Liver (tissue), 3 donors: ENCODE measurements at regions not wholly inside any gene's neighbourhood (a gene's known extent, or its start where the extent isn't known, plus 50 kb on each side); places are given as distances from the start of the nearest gene placed in this dataset.

ENCODE experiments used
- EGR1 ChIP-seq, 2 donors: IDR thresholded peaks; 2 replicates each; pipeline ENCODE4 v1.6.1; 2016 to 2018; ENCODE audit warnings: antibody characterized with exemption in 2 of 2, low read depth in 2 of 2
- GABPA ChIP-seq, 2 donors: IDR thresholded peaks in 1 of 2; conservative IDR thresholded peaks in 1 of 2; 2 replicates each; pipeline ENCODE4 v1.6.1; 2016; ENCODE audit warnings: antibody characterized with exemption in 2 of 2, mild to moderate bottlenecking in 1 of 2, moderate library complexity in 1 of 2
- HNF4A ChIP-seq, 2 donors: conservative IDR thresholded peaks; 2 replicates each; pipeline ENCODE4 v1.6.1; 2016; ENCODE audit warnings: antibody characterized with exemption in 2 of 2, mild to moderate bottlenecking in 2 of 2
- JUND ChIP-seq, 2 donors: IDR thresholded peaks; 2 replicates each; pipeline ENCODE4 v1.6.1; 2016; ENCODE audit warnings: antibody characterized with exemption in 2 of 2
- RAD21 ChIP-seq, 2 donors: IDR thresholded peaks; 2 replicates each; pipeline ENCODE4 v1.6.1; 2016; ENCODE audit warnings: antibody characterized with exemption in 2 of 2, mild to moderate bottlenecking in 2 of 2
- RXRA ChIP-seq, 2 donors: IDR thresholded peaks; 2 replicates each; pipeline ENCODE4 v1.6.1; 2017 to 2018; ENCODE audit warnings: antibody characterized with exemption in 2 of 2, mild to moderate bottlenecking in 1 of 2
- SP1 ChIP-seq: IDR thresholded peaks from 2 replicates; pipeline ENCODE4 v1.6.1; 2018; ENCODE audit warnings: antibody characterized with exemption, mild to moderate bottlenecking
- TAF1 ChIP-seq: conservative IDR thresholded peaks from 2 replicates; pipeline ENCODE4 v1.6.1; 2016; ENCODE audit warnings: antibody characterized with exemption, mild to moderate bottlenecking
- YY1 ChIP-seq: IDR thresholded peaks from 2 replicates; pipeline ENCODE4 v1.6.1; 2016; ENCODE audit warnings: antibody characterized with exemption, mild to moderate bottlenecking
- TF ChIP-seq, protein P1 (sequence below): fragments of 150-350 bp; IDR thresholded peaks from 2 replicates; pipeline ENCODE4 v1.5.1; 2017; ENCODE audit warnings: improper control_type of control experiment, low read depth, low read length; ENCODE audit not compliant: missing input control
- TF ChIP-seq, protein P2 (sequence below): IDR thresholded peaks from 2 replicates; pipeline ENCODE4 v1.6.1; 2016; ENCODE audit warnings: antibody characterized with exemption
- TF ChIP-seq, protein P3 (sequence below): IDR thresholded peaks from 2 replicates; pipeline ENCODE4 v1.6.1; 2016; ENCODE audit warnings: antibody characterized with exemption, mild to moderate bottlenecking
- TF ChIP-seq, protein P4 (sequence below): IDR thresholded peaks from 2 replicates; pipeline ENCODE4 v1.6.1; 2016; ENCODE audit warnings: antibody characterized with exemption
- TF ChIP-seq, protein P5 (sequence below): IDR thresholded peaks from 2 replicates; pipeline ENCODE4 v1.6.1; 2016; ENCODE audit warnings: antibody characterized with exemption
- donor health status: healthy.
- donor health status: healthy.

DNA sequence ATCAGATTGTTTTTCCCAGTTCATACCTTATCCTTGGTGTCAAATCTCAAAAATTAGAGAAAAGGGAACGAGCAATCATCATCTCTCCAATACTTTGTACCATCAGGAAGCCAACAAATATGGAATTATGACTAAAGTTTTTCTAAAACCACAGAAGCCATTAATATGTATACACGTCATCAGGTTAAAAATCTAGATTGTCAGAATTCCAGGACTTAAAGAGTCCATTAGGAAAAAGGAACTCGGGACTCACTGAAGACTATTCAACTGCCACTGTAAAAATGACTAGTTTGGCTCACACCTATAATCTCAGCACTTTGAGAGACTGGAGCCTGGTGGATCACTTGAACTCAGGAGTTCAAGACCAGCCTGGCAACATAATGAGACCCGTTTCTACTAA is 344.4 kb upstream of the LRRC4C start:
- TF ChIP-seq, protein P1, sequence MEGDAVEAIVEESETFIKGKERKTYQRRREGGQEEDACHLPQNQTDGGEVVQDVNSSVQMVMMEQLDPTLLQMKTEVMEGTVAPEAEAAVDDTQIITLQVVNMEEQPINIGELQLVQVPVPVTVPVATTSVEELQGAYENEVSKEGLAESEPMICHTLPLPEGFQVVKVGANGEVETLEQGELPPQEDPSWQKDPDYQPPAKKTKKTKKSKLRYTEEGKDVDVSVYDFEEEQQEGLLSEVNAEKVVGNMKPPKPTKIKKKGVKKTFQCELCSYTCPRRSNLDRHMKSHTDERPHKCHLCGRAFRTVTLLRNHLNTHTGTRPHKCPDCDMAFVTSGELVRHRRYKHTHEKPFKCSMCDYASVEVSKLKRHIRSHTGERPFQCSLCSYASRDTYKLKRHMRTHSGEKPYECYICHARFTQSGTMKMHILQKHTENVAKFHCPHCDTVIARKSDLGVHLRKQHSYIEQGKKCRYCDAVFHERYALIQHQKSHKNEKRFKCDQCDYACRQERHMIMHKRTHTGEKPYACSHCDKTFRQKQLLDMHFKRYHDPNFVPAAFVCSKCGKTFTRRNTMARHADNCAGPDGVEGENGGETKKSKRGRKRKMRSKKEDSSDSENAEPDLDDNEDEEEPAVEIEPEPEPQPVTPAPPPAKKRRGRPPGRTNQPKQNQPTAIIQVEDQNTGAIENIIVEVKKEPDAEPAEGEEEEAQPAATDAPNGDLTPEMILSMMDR = no peak
- no peak for TF ChIP-seq EGR1 (IDR thresholded peaks at IDR 0.05; ENCODE audit: low read depth in 2 of 2)
- no peak for TF ChIP-seq YY1
- TF ChIP-seq RAD21 (IDR thresholded peaks at IDR 0.05) = no peak
- TF ChIP-seq, protein P2, sequence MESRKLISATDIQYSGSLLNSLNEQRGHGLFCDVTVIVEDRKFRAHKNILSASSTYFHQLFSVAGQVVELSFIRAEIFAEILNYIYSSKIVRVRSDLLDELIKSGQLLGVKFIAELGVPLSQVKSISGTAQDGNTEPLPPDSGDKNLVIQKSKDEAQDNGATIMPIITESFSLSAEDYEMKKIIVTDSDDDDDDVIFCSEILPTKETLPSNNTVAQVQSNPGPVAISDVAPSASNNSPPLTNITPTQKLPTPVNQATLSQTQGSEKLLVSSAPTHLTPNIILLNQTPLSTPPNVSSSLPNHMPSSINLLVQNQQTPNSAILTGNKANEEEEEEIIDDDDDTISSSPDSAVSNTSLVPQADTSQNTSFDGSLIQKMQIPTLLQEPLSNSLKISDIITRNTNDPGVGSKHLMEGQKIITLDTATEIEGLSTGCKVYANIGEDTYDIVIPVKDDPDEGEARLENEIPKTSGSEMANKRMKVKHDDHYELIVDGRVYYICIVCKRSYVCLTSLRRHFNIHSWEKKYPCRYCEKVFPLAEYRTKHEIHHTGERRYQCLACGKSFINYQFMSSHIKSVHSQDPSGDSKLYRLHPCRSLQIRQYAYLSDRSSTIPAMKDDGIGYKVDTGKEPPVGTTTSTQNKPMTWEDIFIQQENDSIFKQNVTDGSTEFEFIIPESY = no peak
- no peak for TF ChIP-seq TAF1
- TF ChIP-seq, protein P3, sequence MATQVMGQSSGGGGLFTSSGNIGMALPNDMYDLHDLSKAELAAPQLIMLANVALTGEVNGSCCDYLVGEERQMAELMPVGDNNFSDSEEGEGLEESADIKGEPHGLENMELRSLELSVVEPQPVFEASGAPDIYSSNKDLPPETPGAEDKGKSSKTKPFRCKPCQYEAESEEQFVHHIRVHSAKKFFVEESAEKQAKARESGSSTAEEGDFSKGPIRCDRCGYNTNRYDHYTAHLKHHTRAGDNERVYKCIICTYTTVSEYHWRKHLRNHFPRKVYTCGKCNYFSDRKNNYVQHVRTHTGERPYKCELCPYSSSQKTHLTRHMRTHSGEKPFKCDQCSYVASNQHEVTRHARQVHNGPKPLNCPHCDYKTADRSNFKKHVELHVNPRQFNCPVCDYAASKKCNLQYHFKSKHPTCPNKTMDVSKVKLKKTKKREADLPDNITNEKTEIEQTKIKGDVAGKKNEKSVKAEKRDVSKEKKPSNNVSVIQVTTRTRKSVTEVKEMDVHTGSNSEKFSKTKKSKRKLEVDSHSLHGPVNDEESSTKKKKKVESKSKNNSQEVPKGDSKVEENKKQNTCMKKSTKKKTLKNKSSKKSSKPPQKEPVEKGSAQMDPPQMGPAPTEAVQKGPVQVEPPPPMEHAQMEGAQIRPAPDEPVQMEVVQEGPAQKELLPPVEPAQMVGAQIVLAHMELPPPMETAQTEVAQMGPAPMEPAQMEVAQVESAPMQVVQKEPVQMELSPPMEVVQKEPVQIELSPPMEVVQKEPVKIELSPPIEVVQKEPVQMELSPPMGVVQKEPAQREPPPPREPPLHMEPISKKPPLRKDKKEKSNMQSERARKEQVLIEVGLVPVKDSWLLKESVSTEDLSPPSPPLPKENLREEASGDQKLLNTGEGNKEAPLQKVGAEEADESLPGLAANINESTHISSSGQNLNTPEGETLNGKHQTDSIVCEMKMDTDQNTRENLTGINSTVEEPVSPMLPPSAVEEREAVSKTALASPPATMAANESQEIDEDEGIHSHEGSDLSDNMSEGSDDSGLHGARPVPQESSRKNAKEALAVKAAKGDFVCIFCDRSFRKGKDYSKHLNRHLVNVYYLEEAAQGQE = no peak
- TF ChIP-seq GABPA (IDR thresholded peaks at IDR 0.05 in 1 of 2, conservative IDR thresholded peaks at IDR 0.05 in 1 of 2) = no peak
- no peak for TF ChIP-seq HNF4A (conservative IDR thresholded peaks at IDR 0.05)
- no peak for TF ChIP-seq RXRA (IDR thresholded peaks at IDR 0.05)
- TF ChIP-seq, protein P4, sequence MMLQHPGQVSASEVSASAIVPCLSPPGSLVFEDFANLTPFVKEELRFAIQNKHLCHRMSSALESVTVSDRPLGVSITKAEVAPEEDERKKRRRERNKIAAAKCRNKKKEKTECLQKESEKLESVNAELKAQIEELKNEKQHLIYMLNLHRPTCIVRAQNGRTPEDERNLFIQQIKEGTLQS = no peak
- TF ChIP-seq JUND (IDR thresholded peaks at IDR 0.05) = no peak
- no peak for TF ChIP-seq SP1
- TF ChIP-seq, protein P5, sequence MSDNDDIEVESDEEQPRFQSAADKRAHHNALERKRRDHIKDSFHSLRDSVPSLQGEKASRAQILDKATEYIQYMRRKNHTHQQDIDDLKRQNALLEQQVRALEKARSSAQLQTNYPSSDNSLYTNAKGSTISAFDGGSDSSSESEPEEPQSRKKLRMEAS = no peak
